ENCODE measurements at regions not wholly inside any gene's neighbourhood (a gene's known extent, or its start where the extent isn't known, plus 50 kb on each side); places are given as distances from the start of the nearest gene placed in this dataset.

- TF ChIP-seq CTCF (IDR thresholded peaks at IDR 0.05; ENCODE audit: low read depth, low read length, missing control alignments): no peak
- in situ Hi-C loops (cut with HindIII; ENCODE audit: low sequenced_read_pairs): no loop called here
- no peak overlapping the region for H3K4me3 ChIP-seq (ENCODE audit: low read depth, low read length)
- peak; percentile 89 for DNase-seq (ENCODE audit: low read depth)
Observed at GRCh38 chr6:140078561-140079125, 704.2 kb upstream of the CITED2 start.

DNA sequence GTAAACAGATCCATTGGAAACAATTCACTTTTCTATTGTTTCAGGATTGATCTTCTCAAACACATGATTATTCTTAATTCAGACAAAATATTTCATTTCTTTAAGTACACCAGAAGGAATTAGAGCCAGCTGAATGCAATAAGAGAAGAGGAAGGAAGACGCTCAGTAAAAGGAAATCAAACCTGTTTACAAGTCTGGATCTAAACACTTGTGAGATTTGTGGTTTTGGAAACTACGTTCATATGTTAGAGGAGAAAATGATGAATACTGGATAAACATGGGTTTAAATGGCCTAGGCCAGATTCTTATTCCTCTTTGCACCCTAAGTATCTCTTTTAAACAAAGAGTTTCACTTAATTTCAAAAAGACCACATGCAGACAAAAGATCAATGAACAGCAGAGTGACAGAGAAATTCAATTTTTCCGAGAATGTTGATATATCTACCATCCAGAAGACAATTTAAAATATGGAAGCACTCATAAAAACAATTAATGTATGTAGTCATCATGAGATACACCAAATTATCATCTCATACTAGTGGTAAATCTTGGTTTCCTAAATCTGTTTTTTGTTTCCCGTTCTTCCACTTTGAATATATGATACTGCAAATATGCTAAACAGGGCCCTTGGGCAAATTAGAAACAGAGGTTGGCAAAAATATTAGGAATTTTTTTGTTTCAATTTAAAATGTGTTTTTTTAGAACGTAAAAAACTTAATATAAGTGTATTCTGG, 703.5 kb upstream of the CITED2 start:
- no peak for DNase-seq (ENCODE audit: low read depth)
- TF ChIP-seq CTCF (IDR thresholded peaks at IDR 0.05; ENCODE audit: low read depth, low read length, missing control alignments): no peak
- no peak overlapping the region for H3K4me3 ChIP-seq (ENCODE audit: low read depth, low read length)
- in situ Hi-C loops (cut with HindIII; ENCODE audit: low sequenced_read_pairs): no loop called here

- in situ Hi-C loops (cut with HindIII; ENCODE audit: low sequenced_read_pairs): no loop called here
- DNase-seq (ENCODE audit: low read depth): no peak
- TF ChIP-seq CTCF (IDR thresholded peaks at IDR 0.05; ENCODE audit: low read depth, low read length, missing control alignments): no peak
- no peak overlapping the region for H3K4me3 ChIP-seq (ENCODE audit: low read depth, low read length)
Observed at GRCh38 chr6:140076105-140076504, 701.7 kb upstream of the CITED2 start.

GRCh38 chr6:140073456-140073855, 699.0 kb upstream of the CITED2 start:
- DNase-seq (ENCODE audit: low read depth): no peak
- no peak for TF ChIP-seq CTCF (IDR thresholded peaks at IDR 0.05; ENCODE audit: low read depth, low read length, missing control alignments)
- in situ Hi-C loops (cut with HindIII; ENCODE audit: low sequenced_read_pairs): no loop called here
- H3K4me3 ChIP-seq (ENCODE audit: low read depth, low read length): no peak overlapping the region

DNA sequence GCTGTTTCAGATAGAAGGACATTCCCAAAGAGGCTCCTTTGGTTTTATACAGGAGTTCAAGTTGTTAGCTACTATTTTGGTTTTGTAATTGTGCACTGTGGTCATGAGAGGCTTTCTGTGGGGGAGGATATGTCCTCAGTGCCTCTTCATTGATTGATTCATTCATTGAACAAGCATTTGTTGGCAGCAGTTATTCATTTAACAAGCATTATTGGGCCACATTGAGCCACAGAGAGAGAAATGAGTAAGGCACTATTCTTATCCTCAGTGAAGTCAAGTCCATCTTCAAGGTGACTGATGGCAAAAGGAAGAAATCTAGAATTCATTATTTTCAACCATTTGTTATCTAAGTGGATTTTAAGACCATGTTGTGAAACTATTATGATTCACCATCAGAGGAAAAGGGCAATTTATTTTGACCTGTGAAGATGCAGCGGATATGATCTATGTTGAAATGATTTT, 697.2 kb upstream of the CITED2 start:
- in situ Hi-C loops (cut with HindIII; ENCODE audit: low sequenced_read_pairs): no loop called here
- TF ChIP-seq CTCF (IDR thresholded peaks at IDR 0.05; ENCODE audit: low read depth, low read length, missing control alignments): no peak
- no peak for DNase-seq (ENCODE audit: low read depth)
- no peak overlapping the region for H3K4me3 ChIP-seq (ENCODE audit: low read depth, low read length)

DNA sequence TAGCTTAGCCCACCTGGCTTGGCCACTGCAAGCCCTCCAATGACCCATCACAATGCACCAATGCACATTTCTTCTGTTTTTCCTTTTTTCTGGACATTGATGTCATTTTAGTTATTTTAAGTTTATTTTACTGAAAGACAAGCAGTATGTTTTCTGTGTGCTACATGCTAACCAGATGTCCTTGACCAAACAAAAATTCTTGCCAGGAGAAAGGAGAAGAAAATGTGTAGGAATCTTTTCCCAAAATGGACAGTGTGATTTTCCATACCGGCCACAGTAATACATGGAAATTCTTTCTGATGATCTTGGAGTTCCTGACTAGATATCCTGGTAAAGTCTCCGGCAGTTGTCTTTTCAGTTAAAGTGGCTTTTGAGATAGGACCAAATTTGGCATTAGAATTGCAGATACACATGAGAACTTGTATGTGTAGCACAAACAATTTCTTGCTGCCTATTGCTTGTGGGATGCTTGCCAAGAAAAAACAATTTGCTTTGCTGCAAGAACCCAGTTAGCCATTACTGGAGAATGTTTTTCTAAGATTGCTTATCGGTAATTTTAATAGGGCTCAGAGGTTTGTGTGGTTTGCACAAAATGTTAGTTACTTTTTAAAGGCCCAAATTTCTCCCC, 696.5 kb upstream of the CITED2 start:
- TF ChIP-seq CTCF (IDR thresholded peaks at IDR 0.05; ENCODE audit: low read depth, low read length, missing control alignments): no peak
- in situ Hi-C loops (cut with HindIII; ENCODE audit: low sequenced_read_pairs): no loop called here
- DNase-seq (ENCODE audit: low read depth): peak; percentile 75
- H3K4me3 ChIP-seq (ENCODE audit: low read depth, low read length): no peak overlapping the region
